ENCODE measurements at regions not wholly inside any gene's neighbourhood (a gene's known extent, or its start where the extent isn't known, plus 50 kb on each side); places are given as distances from the start of the nearest gene placed in this dataset.
"Not testable (repeated sequence)": the region's sequence is repeated elsewhere in the genome, so short reads cannot be mapped to it uniquely, and the experiment has no call there.

DNA sequence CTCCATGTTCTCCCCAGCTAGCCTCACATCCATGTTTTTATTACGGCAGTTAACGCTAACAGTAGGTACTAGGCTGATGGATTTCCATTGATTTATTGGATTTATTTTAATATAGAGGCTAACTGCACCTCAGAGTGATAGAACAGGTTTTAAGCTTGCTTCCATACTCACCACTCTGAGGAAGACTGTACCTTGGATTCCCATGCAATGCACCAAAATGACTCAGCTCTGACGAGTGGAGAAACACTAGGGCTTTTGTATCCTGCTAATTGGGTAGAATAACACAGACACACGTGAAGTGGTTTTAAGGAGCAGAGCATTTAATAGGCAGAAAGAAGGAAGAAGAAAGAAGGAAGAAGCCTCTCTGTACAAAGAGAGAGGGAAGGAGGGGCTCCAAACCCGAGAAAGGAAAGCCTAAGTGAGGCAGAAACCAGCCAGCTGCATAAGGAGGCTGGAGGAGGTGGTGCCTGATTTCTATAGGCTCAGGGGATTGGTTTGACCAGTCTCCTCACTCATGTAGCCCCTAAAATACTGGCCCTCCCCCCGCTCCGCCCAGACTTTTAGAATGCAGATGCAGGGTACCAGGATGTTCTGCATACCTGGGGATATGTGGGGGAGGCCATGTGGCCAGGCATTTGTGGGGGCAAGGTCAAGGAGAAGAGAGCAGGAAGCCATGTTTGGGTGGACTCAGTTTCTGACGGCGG, 83.5 kb downstream of the HSFY2 start:
- TF ChIP-seq, protein P1, sequence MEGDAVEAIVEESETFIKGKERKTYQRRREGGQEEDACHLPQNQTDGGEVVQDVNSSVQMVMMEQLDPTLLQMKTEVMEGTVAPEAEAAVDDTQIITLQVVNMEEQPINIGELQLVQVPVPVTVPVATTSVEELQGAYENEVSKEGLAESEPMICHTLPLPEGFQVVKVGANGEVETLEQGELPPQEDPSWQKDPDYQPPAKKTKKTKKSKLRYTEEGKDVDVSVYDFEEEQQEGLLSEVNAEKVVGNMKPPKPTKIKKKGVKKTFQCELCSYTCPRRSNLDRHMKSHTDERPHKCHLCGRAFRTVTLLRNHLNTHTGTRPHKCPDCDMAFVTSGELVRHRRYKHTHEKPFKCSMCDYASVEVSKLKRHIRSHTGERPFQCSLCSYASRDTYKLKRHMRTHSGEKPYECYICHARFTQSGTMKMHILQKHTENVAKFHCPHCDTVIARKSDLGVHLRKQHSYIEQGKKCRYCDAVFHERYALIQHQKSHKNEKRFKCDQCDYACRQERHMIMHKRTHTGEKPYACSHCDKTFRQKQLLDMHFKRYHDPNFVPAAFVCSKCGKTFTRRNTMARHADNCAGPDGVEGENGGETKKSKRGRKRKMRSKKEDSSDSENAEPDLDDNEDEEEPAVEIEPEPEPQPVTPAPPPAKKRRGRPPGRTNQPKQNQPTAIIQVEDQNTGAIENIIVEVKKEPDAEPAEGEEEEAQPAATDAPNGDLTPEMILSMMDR (conservative IDR thresholded peaks at IDR 0.05 in 1 of 2, IDR thresholded peaks at IDR 0.05 in 1 of 2; ENCODE audit: low read depth in 1 of 2, low read length in 2 of 2), result not testable (repeated sequence)
- TF ChIP-seq EZH2 (IDR thresholded peaks at IDR 0.05; ENCODE audit: low read length, missing control alignments), result not testable (repeated sequence)
